ENCODE measurements at regions not wholly inside any gene's neighbourhood (a gene's known extent, or its start where the extent isn't known, plus 50 kb on each side); places are given as distances from the start of the nearest gene placed in this dataset.

- peaks cover 22% of the 10 kb centered on the region for H3K4me1 Mint-ChIP-seq (ENCODE audit: unreplicated experiment)
- TF ChIP-seq, protein P1, sequence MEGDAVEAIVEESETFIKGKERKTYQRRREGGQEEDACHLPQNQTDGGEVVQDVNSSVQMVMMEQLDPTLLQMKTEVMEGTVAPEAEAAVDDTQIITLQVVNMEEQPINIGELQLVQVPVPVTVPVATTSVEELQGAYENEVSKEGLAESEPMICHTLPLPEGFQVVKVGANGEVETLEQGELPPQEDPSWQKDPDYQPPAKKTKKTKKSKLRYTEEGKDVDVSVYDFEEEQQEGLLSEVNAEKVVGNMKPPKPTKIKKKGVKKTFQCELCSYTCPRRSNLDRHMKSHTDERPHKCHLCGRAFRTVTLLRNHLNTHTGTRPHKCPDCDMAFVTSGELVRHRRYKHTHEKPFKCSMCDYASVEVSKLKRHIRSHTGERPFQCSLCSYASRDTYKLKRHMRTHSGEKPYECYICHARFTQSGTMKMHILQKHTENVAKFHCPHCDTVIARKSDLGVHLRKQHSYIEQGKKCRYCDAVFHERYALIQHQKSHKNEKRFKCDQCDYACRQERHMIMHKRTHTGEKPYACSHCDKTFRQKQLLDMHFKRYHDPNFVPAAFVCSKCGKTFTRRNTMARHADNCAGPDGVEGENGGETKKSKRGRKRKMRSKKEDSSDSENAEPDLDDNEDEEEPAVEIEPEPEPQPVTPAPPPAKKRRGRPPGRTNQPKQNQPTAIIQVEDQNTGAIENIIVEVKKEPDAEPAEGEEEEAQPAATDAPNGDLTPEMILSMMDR (conservative IDR thresholded peaks at IDR 0.05): no peak
- no peak for DNase-seq (ENCODE audit: extremely low spot score, unreplicated experiment)
- no peaks in the 10 kb centered on the region for H3K9me3 Mint-ChIP-seq
- H3K36me3 Mint-ChIP-seq: no peaks in the 10 kb centered on the region
- no peaks in the 10 kb centered on the region for H3K27me3 Mint-ChIP-seq
- H3K4me3 Mint-ChIP-seq: peak overlapping the region; percentile 79
- H3K27ac Mint-ChIP-seq: peak overlapping the region; percentile 93
Measured at GRCh38 chr2:12456293-12457106, 260.2 kb upstream of the TRIB2 start.

GRCh38 chr2:12457831-12458230, 258.9 kb upstream of the TRIB2 start:
- H3K4me1 Mint-ChIP-seq (ENCODE audit: unreplicated experiment): peaks cover 10% of the 10 kb centered on the region
- H3K4me3 Mint-ChIP-seq: no peak overlapping the region
- no peak for DNase-seq (ENCODE audit: extremely low spot score, unreplicated experiment)
- TF ChIP-seq, protein P1 (conservative IDR thresholded peaks at IDR 0.05): no peak
- no peaks in the 10 kb centered on the region for H3K36me3 Mint-ChIP-seq
- no peaks in the 10 kb centered on the region for H3K9me3 Mint-ChIP-seq
- no peaks in the 10 kb centered on the region for H3K27me3 Mint-ChIP-seq
- H3K27ac Mint-ChIP-seq: peak overlapping the region; percentile 14

DNA sequence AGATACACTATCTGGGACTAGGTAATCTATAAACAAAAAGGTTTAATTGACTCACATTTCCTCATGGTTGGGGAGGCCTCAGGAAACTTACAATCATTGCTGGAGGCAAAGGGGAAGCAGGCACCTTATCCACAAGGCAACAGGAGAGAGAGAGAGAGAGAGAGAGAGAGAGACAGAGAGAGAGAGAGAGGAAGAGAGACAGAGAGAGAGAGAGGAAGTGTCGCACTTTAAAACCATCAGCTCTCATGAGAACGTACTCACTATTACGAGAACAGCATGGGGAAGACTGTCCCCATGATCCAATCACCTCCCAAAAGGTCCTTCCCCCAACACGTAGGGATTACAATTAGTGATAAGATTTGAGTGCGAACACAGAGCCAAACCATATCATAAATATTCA, 253.5 kb upstream of the TRIB2 start:
- Mint-ChIP-seq H3K27ac (no peak overlapping the region), H3K4me3 (no peak overlapping the region), H3K27me3 (no peaks in the 10 kb centered on the region), H3K4me1 (ENCODE audit: unreplicated experiment) (no peaks in the 10 kb centered on the region), H3K9me3 (no peaks in the 10 kb centered on the region), H3K36me3 (no peaks in the 10 kb centered on the region)
- TF ChIP-seq, protein P1 (conservative IDR thresholded peaks at IDR 0.05): no peak
- no peak for DNase-seq (ENCODE audit: extremely low spot score, unreplicated experiment)

DNA sequence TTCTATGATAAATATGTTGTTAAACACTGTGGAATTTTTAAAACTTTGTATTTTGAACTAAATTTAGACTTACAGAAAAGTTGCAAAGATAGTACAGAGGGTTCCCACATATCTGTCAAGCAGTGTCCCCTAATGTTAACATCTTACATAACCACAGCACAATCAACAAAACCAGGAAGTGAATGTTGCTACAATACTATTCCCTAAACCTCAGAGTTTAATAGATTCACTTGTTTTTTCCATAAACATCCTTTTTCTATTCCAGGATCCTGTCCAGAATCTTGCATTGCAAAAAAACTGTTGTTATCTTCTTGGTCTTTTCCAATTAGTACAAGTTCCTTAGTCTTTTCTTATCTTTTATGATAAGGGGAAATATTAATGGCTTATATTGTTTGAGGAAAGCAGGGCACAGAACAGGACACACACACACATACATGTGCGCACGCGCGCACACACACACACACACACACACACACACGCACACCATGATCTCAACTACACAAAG, 251.1 kb upstream of the TRIB2 start:
- H3K9me3 Mint-ChIP-seq: no peaks in the 10 kb centered on the region
- TF ChIP-seq, protein P1 (conservative IDR thresholded peaks at IDR 0.05): no peak
- DNase-seq (ENCODE audit: extremely low spot score, unreplicated experiment): no peak
- no peak overlapping the region for H3K27ac Mint-ChIP-seq
- H3K4me1 Mint-ChIP-seq (ENCODE audit: unreplicated experiment): peaks cover 14% of the 10 kb centered on the region
- H3K27me3 Mint-ChIP-seq: no peaks in the 10 kb centered on the region
- H3K4me3 Mint-ChIP-seq: no peak overlapping the region
- no peaks in the 10 kb centered on the region for H3K36me3 Mint-ChIP-seq

GRCh38 chr2:12467303-12467702, 249.4 kb upstream of the TRIB2 start:
- peaks cover 14% of the 10 kb centered on the region for H3K4me1 Mint-ChIP-seq (ENCODE audit: unreplicated experiment)
- TF ChIP-seq, protein P1 (conservative IDR thresholded peaks at IDR 0.05): no peak

More at GRCh38 chr2:12467303-12467702, 249.4 kb upstream of the TRIB2 start:
- H3K9me3 Mint-ChIP-seq: no peaks in the 10 kb centered on the region
- no peaks in the 10 kb centered on the region for H3K36me3 Mint-ChIP-seq
- H3K4me3 Mint-ChIP-seq: no peak overlapping the region
- no peak overlapping the region for H3K27ac Mint-ChIP-seq
- no peak for DNase-seq (ENCODE audit: extremely low spot score, unreplicated experiment)
- H3K27me3 Mint-ChIP-seq: no peaks in the 10 kb centered on the region
